Kidney capillary endothelial cell (primary cell): ENCODE measurements at regions not wholly inside any gene's neighbourhood (a gene's known extent, or its start where the extent isn't known, plus 50 kb on each side); places are given as distances from the start of the nearest gene placed in this dataset.
"Not testable (repeated sequence)": the region's sequence is repeated elsewhere in the genome, so short reads cannot be mapped to it uniquely, and the experiment has no call there.

Experiments
- DNase-seq: peaks from one replicate; pipeline ENCODE4 v3.0.0-alpha.2; 2018; ENCODE audit warnings: low spot score

GRCh38 chr7:114180556-114181266 lies 233.9 kb upstream of the FOXP2 start:
- DNase-seq, result no peak

DNA sequence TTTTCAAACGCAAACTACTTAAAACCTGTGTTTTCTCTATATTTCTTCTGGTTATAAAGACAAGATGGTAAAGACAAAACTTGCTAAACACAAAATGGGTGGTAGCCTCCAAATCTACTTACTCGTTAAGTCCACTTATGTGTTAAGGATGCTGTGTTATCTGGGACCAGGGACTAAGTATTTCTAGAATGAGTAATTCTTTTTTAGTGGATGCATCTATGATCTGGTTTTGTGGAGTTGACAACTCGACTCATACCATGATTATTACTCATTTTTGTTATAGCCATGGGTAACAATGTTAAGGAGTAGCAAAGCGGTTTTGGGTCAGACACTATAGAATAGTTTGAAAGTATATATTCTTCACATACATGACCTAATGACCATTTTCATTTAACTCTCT lies 239.5 kb upstream of the FOXP2 start:
- no peak for DNase-seq

DNA sequence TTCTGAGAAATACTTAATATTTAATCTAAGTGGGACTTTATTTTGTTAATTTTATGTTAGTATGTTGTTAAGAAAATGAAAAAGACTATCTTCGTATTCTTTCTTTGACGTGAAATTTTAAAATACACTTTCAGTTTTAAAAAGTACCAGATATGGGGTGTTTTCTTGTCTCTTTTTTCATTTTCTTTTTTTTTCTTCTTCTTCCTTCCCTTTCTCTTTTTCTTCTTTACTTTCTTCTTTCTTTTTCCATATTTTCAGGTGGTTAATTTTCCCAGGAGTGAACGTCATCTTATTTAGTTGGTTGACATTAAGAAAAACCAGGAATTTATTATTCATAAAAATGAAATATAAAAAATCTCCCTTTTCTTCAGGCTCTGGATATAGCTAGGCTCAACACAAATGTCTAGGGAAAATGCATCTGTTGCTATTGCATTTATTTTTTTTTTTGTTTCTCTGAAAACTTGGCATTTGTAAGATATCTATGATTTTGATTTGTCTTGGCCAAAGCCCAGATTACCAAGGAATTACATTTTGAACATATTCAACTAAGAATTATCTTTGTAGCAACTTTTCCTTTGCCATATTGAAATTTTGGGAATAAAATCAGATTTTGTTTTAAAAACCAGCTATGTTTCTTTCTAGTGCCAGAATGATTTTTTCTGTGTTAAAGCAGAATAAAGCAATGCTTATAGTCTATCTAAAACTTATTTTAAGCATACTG lies 241.3 kb upstream of the FOXP2 start:
- no peak for DNase-seq

- not testable (repeated sequence) for DNase-seq
These were observed 245.2 kb upstream of the FOXP2 start for GRCh38 chr7:114169389-114169788.

- DNase-seq, result no peak
These were observed 242.1 kb upstream of the PPP1R3A start for GRCh38 chr7:114160925-114161324.

DNA sequence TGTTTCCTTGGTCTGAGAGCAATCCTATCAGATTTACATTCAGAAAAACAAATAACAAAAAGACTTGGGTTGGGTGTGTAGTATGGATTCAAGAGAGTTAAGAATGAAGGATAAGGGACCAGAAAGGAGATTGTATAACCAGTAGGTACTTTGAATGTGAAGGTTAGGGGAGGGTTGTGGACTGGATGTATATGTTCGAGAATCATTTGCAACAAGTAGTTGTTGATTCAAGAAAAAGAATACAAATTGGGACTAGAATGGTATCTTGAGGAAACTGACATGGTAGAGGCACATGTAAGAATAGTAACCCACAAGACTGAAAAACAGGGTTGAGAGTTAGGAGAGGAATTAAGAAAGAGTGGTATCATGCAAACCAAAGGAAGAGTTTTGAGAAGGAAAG lies 240.0 kb upstream of the PPP1R3A start:
- DNase-seq, result no peak

- DNase-seq, result no peak
These were observed 239.5 kb upstream of the PPP1R3A start for GRCh38 chr7:114158275-114158674.

DNA sequence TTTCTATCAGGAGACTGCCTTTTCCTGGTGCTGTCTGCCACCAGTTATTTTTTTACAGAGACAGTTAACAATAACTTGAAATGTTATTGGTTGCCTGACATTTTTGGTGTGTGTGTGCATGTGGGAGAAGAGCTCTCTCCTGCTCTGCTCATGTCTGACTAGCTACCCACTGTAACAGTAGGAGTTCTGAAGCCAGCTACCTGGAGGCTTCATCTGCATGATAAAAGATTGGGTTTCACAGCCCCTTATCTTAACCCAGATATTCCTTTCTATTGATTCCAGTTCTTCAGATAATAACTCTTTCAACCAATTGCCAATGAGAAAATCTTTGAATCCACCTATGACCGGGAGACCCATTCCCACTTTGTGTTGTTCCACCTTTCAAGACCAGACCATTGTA lies 237.4 kb upstream of the PPP1R3A start:
- no peak for DNase-seq

GRCh38 chr7:114155116-114156110 lies 236.6 kb upstream of the PPP1R3A start:
- DNase-seq, result no peak

DNA sequence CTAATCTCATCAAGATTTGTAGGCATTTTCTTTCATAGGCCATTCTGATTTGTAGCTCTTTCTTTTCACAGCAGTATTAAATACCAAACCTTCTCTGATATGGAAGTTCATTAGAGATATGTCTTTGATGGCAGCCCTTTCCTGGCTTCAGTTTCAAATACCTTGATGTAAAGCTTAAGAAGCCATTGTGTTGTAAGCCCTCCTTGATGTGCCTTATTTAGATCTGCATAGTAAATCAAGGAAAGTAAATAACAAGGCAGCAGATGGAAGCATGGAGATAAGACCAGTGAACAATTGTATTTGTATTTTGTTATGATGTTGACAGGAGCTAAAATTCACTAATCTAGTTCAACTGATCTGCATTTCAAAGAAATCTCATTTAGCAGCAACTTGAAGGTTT lies 234.9 kb upstream of the PPP1R3A start:
- no peak for DNase-seq

DNA sequence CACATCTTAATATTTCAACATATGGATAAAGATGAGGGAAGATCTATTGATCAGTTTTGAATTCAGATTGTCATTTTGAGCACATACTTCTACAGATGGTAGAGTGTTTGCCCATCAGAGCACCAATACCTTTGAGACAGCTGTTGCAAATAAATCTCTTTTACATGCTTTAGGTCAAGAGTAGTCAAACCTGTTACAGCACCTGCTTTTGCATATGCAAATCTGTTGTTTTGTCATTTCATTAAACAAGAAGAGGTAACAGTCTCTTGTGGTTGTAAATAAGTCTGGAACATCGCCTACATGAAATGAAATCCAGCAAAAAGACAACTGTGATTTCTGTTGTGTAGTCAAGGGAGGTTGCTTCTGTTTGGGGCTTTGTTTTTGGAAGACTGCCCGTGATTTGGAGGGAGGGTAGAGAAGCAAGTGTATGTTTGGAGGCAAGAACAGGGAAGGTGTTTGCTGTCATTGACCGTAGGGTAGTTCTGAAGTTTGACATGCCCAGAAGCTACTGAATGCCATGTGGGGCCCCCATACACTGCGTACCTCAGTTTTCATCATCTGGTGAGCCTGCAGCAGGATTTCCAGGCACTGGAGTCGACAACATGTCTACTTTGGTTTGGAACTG lies 233.6 kb upstream of the PPP1R3A start:
- no peak for DNase-seq

- DNase-seq, result no peak
These were observed 233.0 kb upstream of the PPP1R3A start for GRCh38 chr7:114151777-114152176.

- DNase-seq, result no peak
These were observed 231.9 kb upstream of the PPP1R3A start for GRCh38 chr7:114150689-114151088.

DNA sequence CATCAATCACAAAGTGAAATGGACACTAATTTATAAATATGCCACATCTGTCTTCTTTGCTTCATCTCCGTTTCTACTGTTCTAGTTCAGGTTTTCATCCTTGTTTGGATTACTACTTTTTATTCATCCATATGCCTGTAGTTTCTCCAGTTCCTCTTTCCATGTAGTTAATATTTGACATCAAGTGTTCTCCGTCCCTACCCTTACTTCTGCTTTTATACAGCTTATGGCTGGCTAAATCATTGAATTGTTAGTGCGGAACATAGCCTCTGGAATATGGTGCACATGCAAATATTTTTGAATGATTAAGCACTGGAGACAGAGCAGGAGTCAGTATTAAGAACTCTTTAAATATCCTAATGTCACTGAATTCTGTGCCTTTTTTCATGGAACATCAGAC lies 230.0 kb upstream of the PPP1R3A start:
- DNase-seq, result no peak

- no peak for DNase-seq
These were observed 222.6 kb upstream of the PPP1R3A start for GRCh38 chr7:114141415-114141814.

GRCh38 chr7:114140561-114140960 lies 221.8 kb upstream of the PPP1R3A start:
- DNase-seq, result no peak

DNA sequence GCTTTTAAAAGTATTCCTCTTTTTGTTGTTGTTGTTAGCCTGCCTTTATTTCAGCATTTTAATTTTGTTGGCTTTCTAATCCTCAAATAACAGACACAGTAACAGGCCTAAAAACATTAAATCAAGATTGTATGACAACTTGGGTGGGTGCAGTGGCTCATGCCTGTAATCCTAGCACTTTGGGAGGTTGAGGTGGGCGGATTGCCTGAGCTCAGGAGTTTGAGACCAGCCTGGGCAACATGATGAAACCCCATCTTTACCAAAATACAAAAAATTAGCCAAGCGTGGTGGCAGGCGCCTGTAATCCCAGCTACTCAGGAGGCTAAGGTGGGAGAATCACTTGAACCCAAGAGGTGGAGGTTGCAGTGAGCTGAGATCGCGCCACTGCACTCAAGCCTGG lies 220.9 kb upstream of the PPP1R3A start:
- not testable (repeated sequence) for DNase-seq

DNA sequence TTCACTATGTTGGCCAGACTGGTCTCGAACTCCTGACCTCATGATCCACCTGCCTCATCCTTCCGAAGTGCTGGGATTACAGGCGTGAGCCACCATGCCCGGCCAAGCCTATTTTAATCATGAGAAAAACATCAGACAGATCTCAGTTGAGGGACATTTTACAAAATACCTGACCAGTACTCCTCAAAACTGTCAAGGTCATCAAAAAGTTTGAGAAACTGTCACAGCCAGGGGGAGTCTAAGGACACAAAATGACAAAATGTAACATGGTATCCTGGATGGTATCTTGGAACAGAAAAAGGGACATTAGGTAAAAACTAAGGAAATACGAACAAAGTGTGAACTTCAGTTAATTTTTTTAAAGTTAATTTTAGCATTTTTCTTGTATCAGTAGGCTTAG lies 219.8 kb upstream of the PPP1R3A start:
- DNase-seq, result no peak

DNA sequence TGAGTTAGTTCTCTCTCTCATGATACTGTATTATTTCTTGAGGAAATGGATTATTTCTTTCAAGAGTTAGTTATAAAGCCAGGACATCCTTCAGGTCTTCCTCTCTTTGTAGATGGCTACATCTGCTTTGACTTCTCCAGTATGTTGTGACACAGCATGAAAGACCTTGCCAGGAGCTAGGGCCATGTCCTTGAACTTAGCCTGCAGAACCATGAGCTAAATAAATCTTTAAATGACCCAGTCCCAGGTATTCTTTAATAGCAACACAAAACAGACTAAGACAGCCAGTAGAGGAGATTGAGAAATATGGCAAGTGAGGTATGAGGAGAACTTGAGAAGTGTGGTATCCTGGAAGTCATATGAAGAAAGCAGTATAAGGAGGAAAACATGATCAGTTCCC lies 214.9 kb upstream of the PPP1R3A start:
- DNase-seq, result no peak

DNA sequence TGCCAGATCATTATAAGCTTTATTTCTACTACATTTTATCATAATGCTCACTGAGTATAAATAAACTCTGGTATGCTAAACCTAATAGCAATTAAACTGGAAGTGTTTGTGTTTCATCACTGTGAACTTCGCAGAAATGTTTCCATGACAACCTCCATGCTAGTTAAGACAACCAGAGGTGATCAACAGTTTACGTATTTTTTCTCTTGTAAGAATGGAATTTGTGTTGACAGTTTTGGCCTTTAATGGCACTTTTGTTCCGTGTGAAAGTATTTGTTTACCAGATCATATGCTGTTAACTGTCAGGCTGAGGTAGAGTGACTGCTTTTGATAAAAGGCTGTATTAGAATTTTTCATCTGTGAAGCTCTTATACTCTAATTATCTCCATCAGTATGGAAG lies 212.1 kb upstream of the PPP1R3A start:
- DNase-seq, result no peak

- DNase-seq, result no peak
These were observed 210.1 kb upstream of the PPP1R3A start for GRCh38 chr7:114128880-114129279.

DNA sequence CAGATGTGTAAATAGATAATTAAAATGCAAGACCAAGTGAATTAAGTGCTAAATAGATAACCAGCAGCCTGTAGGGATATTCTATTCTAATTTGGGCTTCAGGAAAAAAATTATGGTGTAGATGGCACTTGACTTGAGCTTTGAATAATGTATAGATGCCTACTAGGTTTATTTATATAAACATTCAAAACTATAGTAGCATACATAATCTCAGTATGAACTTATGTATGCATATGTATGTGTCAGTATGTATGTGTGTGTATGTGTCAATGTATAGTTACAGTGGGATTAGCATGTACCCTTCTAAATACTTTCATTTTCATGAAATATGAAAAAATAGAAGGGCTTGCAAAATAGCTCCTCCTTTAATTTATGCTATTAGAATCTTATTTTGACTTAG lies 207.3 kb upstream of the PPP1R3A start:
- DNase-seq, result no peak
